ENCODE measurements at regions not wholly inside any gene's neighbourhood (a gene's known extent, or its start where the extent isn't known, plus 50 kb on each side); places are given as distances from the start of the nearest gene placed in this dataset.
"Not testable (repeated sequence)": the region's sequence is repeated elsewhere in the genome, so short reads cannot be mapped to it uniquely, and the experiment has no call there.

DNA sequence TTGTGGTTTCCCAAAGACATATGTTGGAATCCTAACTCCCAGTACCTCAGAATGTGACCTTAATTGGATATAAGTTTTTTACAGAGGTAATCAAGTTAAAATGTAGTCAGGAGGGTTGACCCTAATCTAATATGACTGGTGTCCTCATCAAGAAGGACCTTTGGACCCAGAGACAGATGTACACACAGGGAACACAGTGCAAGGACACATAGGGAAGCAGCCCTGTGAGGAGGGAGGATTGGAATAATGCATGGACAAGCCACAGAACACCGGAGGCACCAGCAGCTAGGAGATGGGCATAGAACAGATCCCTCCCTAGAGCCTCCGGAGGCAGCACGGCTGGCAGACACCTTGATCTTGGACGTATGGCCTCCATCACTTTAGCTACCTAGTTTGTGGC is 119.8 kb upstream of the SPATA31A3 start:
- not testable (repeated sequence) for H3K4me3 Mint-ChIP-seq; H3K4me1 Mint-ChIP-seq (ENCODE audit: low read depth); H3K27me3 Mint-ChIP-seq (ENCODE audit: low read depth); H3K9me3 Mint-ChIP-seq; H3K36me3 Mint-ChIP-seq (ENCODE audit: insufficient read depth in 2 of 2); ATAC-seq (replicated peaks in 1 of 2); DNase-seq; H3K27ac Mint-ChIP-seq

DNA sequence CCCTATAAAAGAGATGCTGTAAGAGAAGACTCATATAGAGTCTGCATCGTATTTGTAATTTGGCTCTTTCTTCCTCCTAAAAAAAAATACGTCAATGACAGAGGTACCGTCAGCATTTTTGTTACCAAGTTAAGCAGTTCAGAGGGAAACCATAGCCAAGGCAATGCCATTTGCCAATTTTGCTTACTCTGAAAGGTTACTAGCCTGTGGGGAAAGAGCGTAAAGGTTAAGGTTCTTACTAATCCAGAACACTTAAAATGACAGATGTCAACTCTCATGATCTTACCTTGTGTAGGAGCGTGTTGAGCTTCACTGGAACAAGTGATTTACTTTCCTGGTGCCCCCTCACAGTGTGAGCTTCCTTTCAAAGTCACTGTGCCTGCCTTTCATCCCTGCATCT is 119.4 kb upstream of the SPATA31A3 start:
- not testable (repeated sequence) for H3K27ac Mint-ChIP-seq; H3K4me1 Mint-ChIP-seq (ENCODE audit: low read depth); H3K4me3 Mint-ChIP-seq; DNase-seq; H3K36me3 Mint-ChIP-seq (ENCODE audit: insufficient read depth in 2 of 2); ATAC-seq (replicated peaks in 1 of 2); H3K9me3 Mint-ChIP-seq; H3K27me3 Mint-ChIP-seq (ENCODE audit: low read depth)

DNA sequence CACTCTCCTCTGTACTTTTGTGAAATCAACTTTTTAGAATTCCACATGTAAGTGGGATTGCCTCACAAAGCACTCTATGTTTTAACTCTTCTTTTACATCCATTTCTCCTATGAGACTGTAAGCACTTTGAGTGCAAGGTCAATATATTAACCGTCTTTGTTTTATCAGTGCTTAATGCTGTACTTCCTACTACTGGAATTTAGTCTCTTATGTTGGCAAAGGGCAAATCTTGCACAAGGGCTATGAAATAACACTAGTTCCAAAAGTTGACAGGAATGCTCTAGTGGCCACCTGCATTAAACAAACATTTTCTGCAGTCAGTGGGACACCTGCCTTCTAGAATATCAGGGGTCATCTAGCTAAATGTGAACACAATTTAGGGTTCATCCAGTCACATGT is 117.5 kb upstream of the SPATA31A3 start:
- not testable (repeated sequence) for H3K36me3 Mint-ChIP-seq (ENCODE audit: insufficient read depth in 2 of 2); DNase-seq; H3K27me3 Mint-ChIP-seq (ENCODE audit: low read depth); H3K9me3 Mint-ChIP-seq; H3K27ac Mint-ChIP-seq; H3K4me1 Mint-ChIP-seq (ENCODE audit: low read depth); H3K4me3 Mint-ChIP-seq; ATAC-seq (replicated peaks in 1 of 2)

DNA sequence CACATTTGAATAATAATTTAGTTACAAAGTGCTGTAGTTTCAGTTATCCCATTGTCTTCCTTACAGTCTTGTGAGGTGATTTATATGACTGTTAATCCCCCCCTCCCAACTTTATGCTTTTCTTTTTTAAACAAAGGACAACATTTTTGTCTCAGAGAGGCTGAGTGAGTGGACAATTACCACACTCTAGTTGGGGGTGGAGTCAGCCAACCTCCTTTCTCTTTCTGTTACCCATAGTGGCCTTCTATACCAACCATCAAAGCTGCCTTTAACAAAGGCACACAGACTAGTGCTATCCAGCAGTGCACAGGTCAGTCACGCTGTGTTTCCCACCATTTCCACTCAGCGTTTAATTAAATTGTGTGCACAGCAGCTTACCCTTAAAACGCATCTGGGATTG is 114.3 kb upstream of the SPATA31A3 start:
- not testable (repeated sequence) for H3K27me3 Mint-ChIP-seq (ENCODE audit: low read depth); H3K36me3 Mint-ChIP-seq (ENCODE audit: insufficient read depth in 2 of 2); H3K4me3 Mint-ChIP-seq; H3K27ac Mint-ChIP-seq; H3K4me1 Mint-ChIP-seq (ENCODE audit: low read depth); H3K9me3 Mint-ChIP-seq; DNase-seq; ATAC-seq (replicated peaks in 1 of 2)

DNA sequence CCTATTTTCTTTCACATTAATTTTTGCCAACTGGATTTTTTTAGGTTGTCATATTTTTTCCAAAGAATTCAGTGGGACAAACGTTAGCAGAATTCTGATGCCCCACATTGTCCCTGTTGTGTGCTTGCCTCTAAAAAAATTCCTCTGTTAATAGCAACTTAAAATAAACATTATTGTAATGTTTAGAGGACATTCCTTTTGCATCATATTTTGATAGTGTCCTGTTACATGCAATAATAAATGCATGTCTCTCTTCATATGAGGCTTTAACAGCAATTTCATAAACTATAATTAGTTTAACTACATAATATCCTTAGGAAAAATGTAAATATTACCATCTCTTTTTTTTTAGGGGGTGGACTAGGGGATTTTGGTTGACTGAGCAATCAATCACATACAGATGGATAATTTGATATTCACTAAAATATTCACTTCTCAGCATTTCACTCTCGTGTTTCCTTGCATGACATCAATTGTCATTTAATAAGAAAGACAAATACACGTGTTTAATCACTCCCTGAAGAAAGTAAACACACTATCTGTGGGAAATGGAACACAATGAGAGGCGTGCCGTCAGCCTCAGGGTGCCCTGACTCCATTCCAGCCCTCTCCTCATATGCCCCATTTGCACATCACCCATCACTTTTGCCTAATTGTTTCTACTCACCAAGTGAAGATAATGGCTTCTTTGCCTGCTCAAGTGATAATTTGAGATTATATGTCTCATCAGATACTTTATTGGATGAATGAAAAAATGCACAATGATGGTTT is 110.3 kb upstream of the SPATA31A3 start:
- H3K4me1 Mint-ChIP-seq (ENCODE audit: low read depth); H3K27me3 Mint-ChIP-seq (ENCODE audit: low read depth); H3K4me3 Mint-ChIP-seq; H3K9me3 Mint-ChIP-seq; H3K27ac Mint-ChIP-seq; DNase-seq; ATAC-seq (replicated peaks in 1 of 2); H3K36me3 Mint-ChIP-seq (ENCODE audit: insufficient read depth in 2 of 2): not testable (repeated sequence)

DNA sequence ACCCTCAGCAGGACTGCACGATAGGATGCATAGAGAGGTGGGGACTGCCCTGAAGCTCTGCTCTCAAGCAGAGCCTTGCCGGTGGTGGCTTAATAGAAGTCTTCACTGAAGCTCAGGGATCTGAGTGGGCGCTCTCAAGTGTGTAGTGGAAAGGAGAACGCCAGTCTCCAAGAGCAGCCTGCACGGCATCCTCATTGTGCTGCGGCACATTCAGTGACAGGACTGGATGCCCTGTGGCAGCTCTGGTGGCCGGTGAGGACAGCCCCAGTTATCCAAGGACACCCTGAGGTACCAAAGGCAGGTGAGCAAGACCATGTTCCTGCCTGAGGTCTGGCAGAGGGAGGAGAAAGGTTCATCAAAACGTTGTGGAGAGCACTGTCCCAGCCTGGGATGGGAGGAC is 98.8 kb upstream of the SPATA31A3 start:
- not testable (repeated sequence) for H3K9me3 Mint-ChIP-seq

DNA sequence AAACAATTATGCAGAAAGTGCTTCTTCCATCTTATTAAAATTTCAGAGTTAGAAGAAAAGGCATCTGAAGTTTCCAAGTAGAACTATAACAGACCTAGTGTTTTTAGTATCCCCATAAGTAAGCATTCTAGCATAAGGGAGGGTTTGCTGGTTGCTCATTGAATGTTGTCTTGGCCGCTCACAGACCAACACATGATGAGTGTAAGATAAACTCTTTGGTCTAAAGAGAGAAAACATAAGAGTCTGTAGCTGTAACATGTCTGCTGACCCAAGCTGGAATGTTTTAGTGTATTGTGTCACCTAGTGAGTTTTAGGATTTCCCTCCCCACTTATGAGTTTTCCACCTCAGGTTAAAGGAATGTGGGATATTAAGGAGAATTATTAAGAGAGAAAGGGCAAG is 94.5 kb upstream of the SPATA31A3 start:
- not testable (repeated sequence) for H3K36me3 Mint-ChIP-seq (ENCODE audit: insufficient read depth in 2 of 2); H3K9me3 Mint-ChIP-seq; H3K4me1 Mint-ChIP-seq (ENCODE audit: low read depth); H3K27me3 Mint-ChIP-seq (ENCODE audit: low read depth); H3K27ac Mint-ChIP-seq; H3K4me3 Mint-ChIP-seq; ATAC-seq (replicated peaks in 1 of 2); DNase-seq

More for the DNA sequence above, 98.8 kb upstream of the SPATA31A3 start:
- not testable (repeated sequence) for H3K4me1 Mint-ChIP-seq (ENCODE audit: low read depth); DNase-seq; H3K4me3 Mint-ChIP-seq; ATAC-seq (replicated peaks in 1 of 2); H3K27ac Mint-ChIP-seq; H3K36me3 Mint-ChIP-seq (ENCODE audit: insufficient read depth in 2 of 2); H3K27me3 Mint-ChIP-seq (ENCODE audit: low read depth)

DNA sequence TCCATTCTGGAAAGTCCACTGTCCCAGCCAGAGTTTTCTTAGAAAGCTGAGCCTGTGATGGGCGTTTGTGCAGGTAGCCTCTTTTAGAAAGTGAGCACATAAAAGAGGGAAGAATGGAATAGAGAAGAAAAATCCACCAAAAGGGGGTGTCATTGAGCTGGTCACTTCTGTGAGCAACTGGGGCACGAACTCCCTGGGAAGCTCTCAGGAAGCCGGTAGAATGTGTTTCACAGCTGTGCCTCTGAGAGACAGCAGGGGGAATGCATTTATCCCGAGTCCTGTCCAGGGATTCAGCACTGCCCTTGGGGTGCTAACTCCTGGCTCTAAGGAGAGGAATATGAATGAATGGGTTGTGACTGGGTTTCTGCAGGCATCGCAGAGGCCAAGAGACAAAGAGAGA is 73.8 kb upstream of the SPATA31A3 start:
- not testable (repeated sequence) for ATAC-seq (replicated peaks in 1 of 2); H3K4me3 Mint-ChIP-seq; H3K4me1 Mint-ChIP-seq (ENCODE audit: low read depth); H3K27me3 Mint-ChIP-seq (ENCODE audit: low read depth); H3K36me3 Mint-ChIP-seq (ENCODE audit: insufficient read depth in 2 of 2); DNase-seq; H3K27ac Mint-ChIP-seq; H3K9me3 Mint-ChIP-seq

DNA sequence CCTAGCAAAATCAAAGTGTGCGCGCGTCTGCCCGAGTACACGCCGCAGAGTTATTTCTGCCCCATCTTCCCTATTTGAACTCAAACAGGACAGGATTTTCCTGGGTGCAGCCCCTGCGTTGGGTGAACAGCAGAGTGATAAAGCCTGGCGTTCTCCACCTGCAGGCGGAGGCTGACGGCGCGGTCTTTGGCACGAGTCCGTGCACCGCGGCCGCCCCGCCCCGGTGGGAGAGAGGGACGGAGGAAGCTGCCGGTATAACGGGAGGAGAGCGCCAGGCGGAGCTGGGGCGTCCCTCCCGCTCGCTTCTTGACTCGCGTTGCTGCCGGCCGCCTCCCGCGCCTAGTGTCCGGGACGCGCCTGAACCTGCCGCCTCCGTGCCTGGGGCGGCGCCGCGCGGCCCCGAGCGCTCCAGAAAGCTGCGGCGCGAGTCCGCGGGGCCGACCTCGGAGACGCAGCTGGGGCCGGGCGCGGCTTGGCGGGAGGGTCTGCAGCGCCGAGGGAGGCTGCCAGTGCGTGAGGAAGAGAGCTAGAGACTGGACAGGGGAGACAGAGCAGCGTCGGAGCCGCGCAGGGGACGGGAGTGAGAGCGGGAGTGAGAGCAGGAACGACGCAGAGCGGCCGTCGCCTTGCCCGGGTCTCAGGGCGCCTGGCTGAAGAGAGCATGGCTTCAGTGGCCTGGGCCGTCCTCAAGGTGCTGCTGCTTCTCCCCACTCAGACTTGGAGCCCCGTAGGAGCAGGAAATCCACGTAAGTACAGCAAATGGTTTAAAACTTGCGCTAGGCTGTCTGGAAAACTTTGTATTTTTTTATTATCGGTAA is 66.8 kb upstream of the SPATA31A3 start:
- ATAC-seq (replicated peaks in 1 of 2); H3K4me3 Mint-ChIP-seq: not testable (repeated sequence)
- peak; percentile 8 to 10 for DNase-seq

More for the DNA sequence above, 66.8 kb upstream of the SPATA31A3 start:
- H3K4me1 Mint-ChIP-seq (ENCODE audit: low read depth); H3K27ac Mint-ChIP-seq; H3K9me3 Mint-ChIP-seq; H3K36me3 Mint-ChIP-seq (ENCODE audit: insufficient read depth in 2 of 2); H3K27me3 Mint-ChIP-seq (ENCODE audit: low read depth): not testable (repeated sequence)
